Liver (tissue), 7 donors: ENCODE measurements at regions not wholly inside any gene's neighbourhood (a gene's known extent, or its start where the extent isn't known, plus 50 kb on each side); places are given as distances from the start of the nearest gene placed in this dataset.

Source experiments
- DNase-seq: peaks from one replicate; pipeline ENCODE4 v3.0.0-alpha.2; 2017; ENCODE audit warnings: low spot score
- H3K27ac ChIP-seq, 2 donors: one replicate each; pipeline ENCODE4 v1.7.0; 2013; ENCODE audit warnings: inconsistent platforms in 2 of 2, low read length in 2 of 2, control low read depth in 1 of 2, low read depth in 1 of 2, mild to moderate bottlenecking in 1 of 2
- H3K27me3 ChIP-seq, 4 donors: one replicate each; pipeline versions ENCODE4 v1.6.1 to v1.7.0; 2013; ENCODE audit warnings: low read length in 3 of 4, inconsistent platforms in 1 of 4, mild to moderate bottlenecking in 1 of 4, moderate library complexity in 1 of 4; ENCODE audit not compliant: control insufficient read depth in 4 of 4, insufficient read depth in 4 of 4
- H3K36me3 ChIP-seq, 4 donors: one replicate each; pipeline versions ENCODE4 v1.6.1 to v1.7.0; 2013; ENCODE audit warnings: low read length in 3 of 4, mild to moderate bottlenecking in 3 of 4, low read depth in 1 of 4, moderate library complexity in 1 of 4; ENCODE audit not compliant: control insufficient read depth in 4 of 4, insufficient read depth in 3 of 4
- H3K4me1 ChIP-seq, 4 donors: one replicate each; pipeline versions ENCODE4 v1.6.1 to v1.7.0; 2013; ENCODE audit warnings: low read length in 3 of 4, mild to moderate bottlenecking in 3 of 4, moderate library complexity in 1 of 4; ENCODE audit not compliant: control insufficient read depth in 4 of 4, insufficient read depth in 4 of 4
- H3K4me3 ChIP-seq, 3 donors: one replicate each; pipeline versions ENCODE4 v1.6.1 to v1.7.0; 2013; ENCODE audit warnings: low read length in 3 of 3, control low read depth in 1 of 3, low read depth in 1 of 3, mild to moderate bottlenecking in 1 of 3
- H3K9ac ChIP-seq, 2 donors: one replicate each; pipeline ENCODE4 v1.7.0; 2013; ENCODE audit warnings: low read length in 2 of 2, mild to moderate bottlenecking in 2 of 2, moderate library complexity in 2 of 2, control low read depth in 1 of 2, low read depth in 1 of 2
- H3K9me3 ChIP-seq, 4 donors: one replicate each; pipeline versions ENCODE4 v1.6.1 to v1.7.0; 2013; ENCODE audit warnings: low read length in 3 of 4; ENCODE audit not compliant: control insufficient read depth in 4 of 4
- EGR1 ChIP-seq, 2 donors: IDR thresholded peaks; 2 replicates each; pipeline ENCODE4 v1.6.1; 2016 to 2018; ENCODE audit warnings: antibody characterized with exemption in 2 of 2, low read depth in 2 of 2
- FOXA1 ChIP-seq: IDR thresholded peaks from 2 replicates; pipeline ENCODE4 v1.6.1; 2016; ENCODE audit warnings: antibody characterized with exemption
- FOXA2 ChIP-seq: IDR thresholded peaks from 2 replicates; pipeline ENCODE4 v1.6.1; 2016; ENCODE audit warnings: antibody characterized with exemption
- GABPA ChIP-seq, 2 donors: IDR thresholded peaks in 1 of 2; conservative IDR thresholded peaks in 1 of 2; 2 replicates each; pipeline ENCODE4 v1.6.1; 2016; ENCODE audit warnings: antibody characterized with exemption in 2 of 2, mild to moderate bottlenecking in 1 of 2, moderate library complexity in 1 of 2
- HNF4A ChIP-seq, 2 donors: conservative IDR thresholded peaks; 2 replicates each; pipeline ENCODE4 v1.6.1; 2016; ENCODE audit warnings: antibody characterized with exemption in 2 of 2, mild to moderate bottlenecking in 2 of 2
- HNF4G ChIP-seq: IDR thresholded peaks from 2 replicates; pipeline ENCODE4 v1.6.1; 2016; ENCODE audit warnings: antibody characterized with exemption
- JUND ChIP-seq, 2 donors: IDR thresholded peaks; 2 replicates each; pipeline ENCODE4 v1.6.1; 2016; ENCODE audit warnings: antibody characterized with exemption in 2 of 2
- NR2F2 ChIP-seq: IDR thresholded peaks from 2 replicates; pipeline ENCODE4 v1.6.1; 2016; ENCODE audit warnings: antibody characterized with exemption
- RAD21 ChIP-seq, 2 donors: IDR thresholded peaks; 2 replicates each; pipeline ENCODE4 v1.6.1; 2016; ENCODE audit warnings: antibody characterized with exemption in 2 of 2, mild to moderate bottlenecking in 2 of 2
- RXRA ChIP-seq, 2 donors: IDR thresholded peaks; 2 replicates each; pipeline ENCODE4 v1.6.1; 2017 to 2018; ENCODE audit warnings: antibody characterized with exemption in 2 of 2, mild to moderate bottlenecking in 1 of 2
- SP1 ChIP-seq: IDR thresholded peaks from 2 replicates; pipeline ENCODE4 v1.6.1; 2018; ENCODE audit warnings: antibody characterized with exemption, mild to moderate bottlenecking
- YY1 ChIP-seq: IDR thresholded peaks from 2 replicates; pipeline ENCODE4 v1.6.1; 2016; ENCODE audit warnings: antibody characterized with exemption, mild to moderate bottlenecking
- WGBS: extraction: QIAGEN DNeasy Blood & Tissue Kit; methylation state at CpG from one replicate; pipeline ENCODE4 v1.1.7; 2013; 5-methylcytosine and 5-hydroxymethylcytosine counted together
- TF ChIP-seq, protein P1 (sequence below): IDR thresholded peaks from 2 replicates; pipeline ENCODE4 v1.6.1; 2016; ENCODE audit warnings: antibody characterized with exemption
- TF ChIP-seq, protein P2 (sequence below): IDR thresholded peaks from 2 replicates; pipeline ENCODE4 v1.6.1; 2016; ENCODE audit warnings: antibody characterized with exemption
- TF ChIP-seq, protein P3 (sequence below): IDR thresholded peaks from 2 replicates; pipeline ENCODE4 v1.6.1; 2016; ENCODE audit warnings: antibody characterized with exemption
- TF ChIP-seq, protein P4 (sequence below): IDR thresholded peaks from 2 replicates; pipeline ENCODE4 v1.6.1; 2016; ENCODE audit warnings: antibody characterized with exemption, mild to moderate bottlenecking
- donor health status: healthy.
- donor health status: healthy.
- donor health status: healthy.
- donor health status: healthy.

DNA sequence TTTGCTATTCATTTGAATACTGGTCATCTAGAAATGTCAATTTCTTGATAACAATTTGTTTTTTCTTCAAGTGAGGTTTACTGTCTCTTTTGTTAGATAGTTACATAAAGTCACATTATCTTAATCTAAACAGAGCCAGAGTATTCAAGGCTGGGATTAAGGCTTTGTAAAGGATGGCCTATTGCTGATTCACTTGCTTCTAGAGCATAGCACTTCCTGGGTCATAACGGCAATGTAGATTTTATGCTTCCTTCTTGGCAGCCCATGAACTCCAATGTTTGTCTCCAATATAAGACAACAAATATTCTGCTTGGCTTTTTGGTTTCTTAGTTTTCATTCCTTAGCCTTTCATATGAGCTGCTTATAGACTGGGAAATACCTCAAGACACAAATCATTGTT is 2007.9 kb upstream of the CDH6 start:
- H3K4me3 ChIP-seq, result no peak overlapping the region
- no peaks in the 10 kb centered on the region for H3K4me1 ChIP-seq
- TF ChIP-seq HNF4G (no peak), YY1 (no peak), GABPA (IDR thresholded peaks at IDR 0.05 in 1 of 2, conservative IDR thresholded peaks at IDR 0.05 in 1 of 2) (no peak), FOXA1 (no peak), SP1 (no peak), HNF4A (conservative IDR thresholded peaks at IDR 0.05) (no peak), RXRA (IDR thresholded peaks at IDR 0.05) (no peak), FOXA2 (no peak), EGR1 (IDR thresholded peaks at IDR 0.05; ENCODE audit: low read depth in 2 of 2) (no peak)
- TF ChIP-seq, protein P1, sequence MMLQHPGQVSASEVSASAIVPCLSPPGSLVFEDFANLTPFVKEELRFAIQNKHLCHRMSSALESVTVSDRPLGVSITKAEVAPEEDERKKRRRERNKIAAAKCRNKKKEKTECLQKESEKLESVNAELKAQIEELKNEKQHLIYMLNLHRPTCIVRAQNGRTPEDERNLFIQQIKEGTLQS, result no peak
- TF ChIP-seq, protein P2, sequence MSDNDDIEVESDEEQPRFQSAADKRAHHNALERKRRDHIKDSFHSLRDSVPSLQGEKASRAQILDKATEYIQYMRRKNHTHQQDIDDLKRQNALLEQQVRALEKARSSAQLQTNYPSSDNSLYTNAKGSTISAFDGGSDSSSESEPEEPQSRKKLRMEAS, result no peak
- TF ChIP-seq, protein P3, sequence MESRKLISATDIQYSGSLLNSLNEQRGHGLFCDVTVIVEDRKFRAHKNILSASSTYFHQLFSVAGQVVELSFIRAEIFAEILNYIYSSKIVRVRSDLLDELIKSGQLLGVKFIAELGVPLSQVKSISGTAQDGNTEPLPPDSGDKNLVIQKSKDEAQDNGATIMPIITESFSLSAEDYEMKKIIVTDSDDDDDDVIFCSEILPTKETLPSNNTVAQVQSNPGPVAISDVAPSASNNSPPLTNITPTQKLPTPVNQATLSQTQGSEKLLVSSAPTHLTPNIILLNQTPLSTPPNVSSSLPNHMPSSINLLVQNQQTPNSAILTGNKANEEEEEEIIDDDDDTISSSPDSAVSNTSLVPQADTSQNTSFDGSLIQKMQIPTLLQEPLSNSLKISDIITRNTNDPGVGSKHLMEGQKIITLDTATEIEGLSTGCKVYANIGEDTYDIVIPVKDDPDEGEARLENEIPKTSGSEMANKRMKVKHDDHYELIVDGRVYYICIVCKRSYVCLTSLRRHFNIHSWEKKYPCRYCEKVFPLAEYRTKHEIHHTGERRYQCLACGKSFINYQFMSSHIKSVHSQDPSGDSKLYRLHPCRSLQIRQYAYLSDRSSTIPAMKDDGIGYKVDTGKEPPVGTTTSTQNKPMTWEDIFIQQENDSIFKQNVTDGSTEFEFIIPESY, result no peak
- H3K27ac ChIP-seq, result no peak overlapping the region
- H3K9me3 ChIP-seq, result no peaks in the 10 kb centered on the region
- no peak overlapping the region for H3K9ac ChIP-seq
- WGBS, result 80% methylated on average over 1 of the region's 1 CpG
- DNase-seq, result no peak
- H3K27me3 ChIP-seq, result no peaks in the 10 kb centered on the region
- no peaks in the 10 kb centered on the region for H3K36me3 ChIP-seq

DNA sequence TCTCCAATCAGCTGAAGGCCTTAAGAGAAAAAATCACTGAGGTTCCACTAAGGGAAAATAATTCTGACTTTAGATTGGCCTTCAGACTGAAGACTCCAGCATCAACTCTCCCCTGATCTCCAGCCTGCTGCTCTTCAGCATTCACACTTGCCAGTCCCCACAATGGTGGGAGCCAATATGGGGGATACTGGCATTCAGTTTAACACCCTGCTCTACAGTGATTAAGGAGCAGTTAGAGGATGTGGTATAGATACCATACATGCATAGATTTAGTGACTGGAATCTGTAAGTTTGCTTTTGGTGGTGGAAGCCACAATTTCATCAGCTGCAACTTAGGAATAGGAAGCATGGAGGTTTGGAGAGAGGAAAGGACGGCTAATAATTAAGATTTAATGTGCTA is 2017.7 kb upstream of the CDH6 start:
- Histone ChIP-seq H3K4me1 (no peaks in the 10 kb centered on the region), H3K9ac (no peak overlapping the region), H3K27ac (no peak overlapping the region), H3K9me3 (no peaks in the 10 kb centered on the region), H3K27me3 (no peaks in the 10 kb centered on the region), H3K4me3 (no peak overlapping the region), H3K36me3 (no peaks in the 10 kb centered on the region)
- DNase-seq, result no peak
- 77% methylated on average over 1 of the region's 1 CpG for WGBS
- TF ChIP-seq, protein P2, result no peak
- TF ChIP-seq NR2F2 (no peak), EGR1 (IDR thresholded peaks at IDR 0.05; ENCODE audit: low read depth in 2 of 2) (no peak)

DNA sequence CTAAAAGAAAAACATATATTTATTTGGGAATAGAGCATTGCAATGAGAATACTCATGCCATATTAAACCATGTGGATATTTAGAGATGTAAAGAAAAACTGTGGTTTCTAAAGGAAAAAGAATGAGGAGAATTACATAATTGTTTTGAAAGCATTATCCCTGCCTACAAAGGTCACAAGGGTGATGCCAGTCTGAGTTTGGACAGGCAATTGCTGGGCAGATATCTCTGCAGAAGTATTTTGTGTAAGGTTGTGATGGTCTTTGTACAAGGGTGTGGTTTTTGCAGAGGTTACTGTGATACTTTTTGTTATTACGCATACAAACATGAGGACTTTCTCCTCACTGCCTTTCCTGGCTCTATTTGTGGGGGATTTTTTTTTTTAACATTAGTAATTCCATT is 2022.9 kb upstream of the CDH6 start:
- Histone ChIP-seq H3K9ac (no peak overlapping the region), H3K4me3 (no peak overlapping the region), H3K27me3 (no peaks in the 10 kb centered on the region), H3K9me3 (no peaks in the 10 kb centered on the region), H3K27ac (no peak overlapping the region), H3K36me3 (no peaks in the 10 kb centered on the region), H3K4me1 (peaks cover 0 to 2% (median 0%) of the 10 kb centered on the region in 4 donors)
- DNase-seq, result no peak
- 41% methylated on average over 1 of the region's 1 CpG for WGBS
- TF ChIP-seq, protein P4, sequence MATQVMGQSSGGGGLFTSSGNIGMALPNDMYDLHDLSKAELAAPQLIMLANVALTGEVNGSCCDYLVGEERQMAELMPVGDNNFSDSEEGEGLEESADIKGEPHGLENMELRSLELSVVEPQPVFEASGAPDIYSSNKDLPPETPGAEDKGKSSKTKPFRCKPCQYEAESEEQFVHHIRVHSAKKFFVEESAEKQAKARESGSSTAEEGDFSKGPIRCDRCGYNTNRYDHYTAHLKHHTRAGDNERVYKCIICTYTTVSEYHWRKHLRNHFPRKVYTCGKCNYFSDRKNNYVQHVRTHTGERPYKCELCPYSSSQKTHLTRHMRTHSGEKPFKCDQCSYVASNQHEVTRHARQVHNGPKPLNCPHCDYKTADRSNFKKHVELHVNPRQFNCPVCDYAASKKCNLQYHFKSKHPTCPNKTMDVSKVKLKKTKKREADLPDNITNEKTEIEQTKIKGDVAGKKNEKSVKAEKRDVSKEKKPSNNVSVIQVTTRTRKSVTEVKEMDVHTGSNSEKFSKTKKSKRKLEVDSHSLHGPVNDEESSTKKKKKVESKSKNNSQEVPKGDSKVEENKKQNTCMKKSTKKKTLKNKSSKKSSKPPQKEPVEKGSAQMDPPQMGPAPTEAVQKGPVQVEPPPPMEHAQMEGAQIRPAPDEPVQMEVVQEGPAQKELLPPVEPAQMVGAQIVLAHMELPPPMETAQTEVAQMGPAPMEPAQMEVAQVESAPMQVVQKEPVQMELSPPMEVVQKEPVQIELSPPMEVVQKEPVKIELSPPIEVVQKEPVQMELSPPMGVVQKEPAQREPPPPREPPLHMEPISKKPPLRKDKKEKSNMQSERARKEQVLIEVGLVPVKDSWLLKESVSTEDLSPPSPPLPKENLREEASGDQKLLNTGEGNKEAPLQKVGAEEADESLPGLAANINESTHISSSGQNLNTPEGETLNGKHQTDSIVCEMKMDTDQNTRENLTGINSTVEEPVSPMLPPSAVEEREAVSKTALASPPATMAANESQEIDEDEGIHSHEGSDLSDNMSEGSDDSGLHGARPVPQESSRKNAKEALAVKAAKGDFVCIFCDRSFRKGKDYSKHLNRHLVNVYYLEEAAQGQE, result no peak
- TF ChIP-seq JUND (IDR thresholded peaks at IDR 0.05), result no peak
- no peak for TF ChIP-seq RAD21 (IDR thresholded peaks at IDR 0.05)
- no peak for TF ChIP-seq FOXA1
- TF ChIP-seq, protein P3, result no peak
